GM12878 (cell line): ENCODE measurements at regions not wholly inside any gene's neighbourhood (a gene's known extent, or its start where the extent isn't known, plus 50 kb on each side); places are given as distances from the start of the nearest gene placed in this dataset.

Source experiments
- ATAC-seq: fragments of 200-7000 bp; cut with Tn5 transposase; 3 replicates; pipeline ENCODE4 v1.9.1; 2020; ENCODE audit warnings: mild to moderate bottlenecking, moderate library complexity
- BruUV-seq: library from RNA; stranded (reverse); fragments of 400-500 nt; replicated peaks from 2 replicates; lab custom pipeline; 2021; lab: Mats Ljungman, UMichigan
- CTCF ChIA-PET: fragments of 300-600 bp; sonication (Branson Sonifier 250); formaldehyde crosslinking; extraction: SDS; loops from one replicate; lab custom pipeline; 2021; ENCODE audit warnings: inconsistent platforms; lab: Yijun Ruan, JAX
- POLR2A ChIA-PET: fragments of 350-600 bp; formaldehyde crosslinking; extraction: SDS; loops from one replicate; lab custom pipeline; 2021; ENCODE audit warnings: inconsistent platforms; lab: Charles Lee
- RAD21 ChIA-PET: fragments of 300-600 bp; sonication (Branson Sonifier 250); formaldehyde crosslinking; loops from one replicate; lab custom pipeline; 2023; ENCODE audit warnings: antibody characterized with exemption; ENCODE audit not compliant: unreplicated experiment; lab: Charles Lee
- SMC1A ChIA-PET: fragments of 300-600 bp; sonication (Branson Sonifier 250); formaldehyde crosslinking; loops from one replicate; lab custom pipeline; 2023; ENCODE audit not compliant: unreplicated experiment, uncharacterized antibody; lab: Charles Lee
- DNase-seq: peaks from one replicate; pipeline ENCODE4 v3.0.0-alpha.2; 2011; ENCODE audit warnings: low read depth, low spot score
- FAIRE-seq: peaks from 3 replicates; lab custom pipeline; 2011; peaks lifted over from hg19 to GRCh38; lab: Jason Lieb, UNC
- H2AFZ ChIP-seq: 2 replicates; pipeline ENCODE4 v1.6.0; 2011; ENCODE audit warnings: low read depth, low read length, control low read depth; ENCODE audit not compliant: control insufficient read depth
- H3K27ac ChIP-seq: 2 replicates; pipeline ENCODE4 v1.5.1; 2011; ENCODE audit warnings: control low read depth; ENCODE audit not compliant: control insufficient read depth, insufficient read depth
- H3K27me3 ChIP-seq, 2 experiments: replicated peaks in 1 of 2; 2 replicates each; pipeline versions ENCODE4 v1.6.0 to v1.6.1; 2011; ENCODE audit warnings: low read length in 1 of 2; ENCODE audit not compliant: control insufficient read depth in 2 of 2, insufficient read depth in 2 of 2
- H3K36me3 ChIP-seq, 2 experiments: 2 replicates each; pipeline ENCODE4 v1.5.1; 2011; ENCODE audit warnings: low read length in 1 of 2; ENCODE audit not compliant: control insufficient read depth in 2 of 2, insufficient read depth in 2 of 2
- H3K4me1 ChIP-seq: 2 replicates; pipeline ENCODE4 v1.6.1; 2011; ENCODE audit warnings: mild to moderate bottlenecking, low read length, moderate library complexity, mixed read lengths; ENCODE audit not compliant: control insufficient read depth, insufficient read depth
- H3K4me2 ChIP-seq: 2 replicates; pipeline ENCODE4 v1.6.0; 2011; ENCODE audit warnings: control low read depth; ENCODE audit not compliant: control insufficient read depth, insufficient read depth
- H3K4me3 ChIP-seq: fragments of 200-600 bp; sonication (generic); 2 replicates; pipeline ENCODE4 v1.5.1; 2016
- H3K79me2 ChIP-seq: 2 replicates; pipeline ENCODE4 v1.6.0; 2011; ENCODE audit warnings: low read length; ENCODE audit not compliant: control insufficient read depth, insufficient read depth
- H3K9ac ChIP-seq: 2 replicates; pipeline ENCODE4 v1.8.0; 2011; ENCODE audit warnings: low read length, control low read depth, mixed read lengths; ENCODE audit not compliant: control insufficient read depth, insufficient read depth
- H3K9me3 ChIP-seq: replicated peaks from 3 replicates; pipeline ENCODE4 v1.5.1; 2011; ENCODE audit warnings: mild to moderate bottlenecking, low read length; ENCODE audit not compliant: control insufficient read depth, insufficient read depth
- H4K20me1 ChIP-seq: 2 replicates; pipeline ENCODE4 v1.6.0; 2011; ENCODE audit not compliant: control insufficient read depth, insufficient read depth
- BMI1 ChIP-seq: fragments of 450-650 bp; IDR thresholded peaks from 2 replicates; pipeline ENCODE4 v1.6.1; 2016; ENCODE audit warnings: mild to moderate bottlenecking, moderate library complexity, borderline replicate concordance
- CEBPB ChIP-seq, 2 experiments: fragments of 150-350 bp in 1 of 2; IDR thresholded peaks; 2 replicates each; pipeline ENCODE4 v1.6.1; 2012 to 2014; ENCODE audit warnings: low read depth in 2 of 2, low read length in 2 of 2, borderline replicate concordance in 1 of 2, inconsistent platforms in 1 of 2
- EGR1 ChIP-seq, 2 experiments: IDR thresholded peaks; 1 replicate in 1 of 2; 2 replicates in 1 of 2; pipeline ENCODE4 v1.6.1; 2011 to 2012; ENCODE audit warnings: low read depth in 2 of 2, low read length in 2 of 2, borderline replicate concordance in 1 of 2, mild to moderate bottlenecking in 1 of 2, moderate library complexity in 1 of 2
- IKZF1 ChIP-seq: fragments of 450-650 bp; conservative IDR thresholded peaks from 2 replicates; pipeline ENCODE4 v1.6.1; 2017; ENCODE audit warnings: antibody characterized with exemption, mild to moderate bottlenecking
- MXI1 ChIP-seq: fragments of 150-350 bp; IDR thresholded peaks from 2 replicates; pipeline ENCODE4 v1.6.1; 2011; ENCODE audit warnings: low read depth, mild to moderate bottlenecking, inconsistent platforms, low read length, improper control_type of control experiment
- NR2C1 ChIP-seq: fragments of 450-650 bp; IDR thresholded peaks from 2 replicates; pipeline ENCODE4 v1.6.1; 2017; ENCODE audit warnings: antibody characterized with exemption, mild to moderate bottlenecking, moderate library complexity
- POLR2AphosphoS2 ChIP-seq: IDR thresholded peaks from 2 replicates; pipeline ENCODE4 v1.6.1; 2011; ENCODE audit warnings: low read depth, mild to moderate bottlenecking, low read length, improper control_type of control experiment, moderate library complexity
- RFX5 ChIP-seq: IDR thresholded peaks from 2 replicates; pipeline ENCODE4 v1.6.1; 2011; ENCODE audit warnings: low read depth, low read length, improper control_type of control experiment
- SIX5 ChIP-seq: IDR thresholded peaks from 2 replicates; pipeline ENCODE4 v1.6.1; 2011; ENCODE audit warnings: mild to moderate bottlenecking, low read depth, low read length, moderate library complexity; ENCODE audit not compliant: severe bottlenecking
- SMAD5 ChIP-seq: IDR thresholded peaks from 2 replicates; pipeline ENCODE4 v1.6.1; 2016; ENCODE audit warnings: antibody characterized with exemption, low read depth
- SMARCA5 ChIP-seq: fragments of 450-650 bp; IDR thresholded peaks from 2 replicates; pipeline ENCODE4 v1.6.1; 2017; ENCODE audit warnings: mild to moderate bottlenecking
- SREBF2 ChIP-seq: IDR thresholded peaks from 2 replicates; pipeline ENCODE4 v1.6.1; 2012; ENCODE audit warnings: mild to moderate bottlenecking, low read length
- TAF1 ChIP-seq: IDR thresholded peaks from 2 replicates; pipeline ENCODE4 v1.6.1; 2011; ENCODE audit warnings: mild to moderate bottlenecking, low read depth, low read length, borderline replicate concordance
- TBL1XR1 ChIP-seq: IDR thresholded peaks from 2 replicates; pipeline ENCODE4 v1.6.1; 2012; ENCODE audit warnings: low read depth, low read length, improper control_type of control experiment
- YBX1 ChIP-seq: fragments of 450-650 bp; IDR thresholded peaks from 2 replicates; pipeline ENCODE4 v1.6.1; 2016; ENCODE audit warnings: antibody characterized with exemption
- WGBS: methylation state at CpG from one replicate; pipeline ENCODE4 v1.1.6; 2016; ENCODE audit warnings: low lambda C conversion rate; ENCODE audit not compliant: insufficient replicate concordance, insufficient coverage; ENCODE audit errors: missing lambda C conversion rate; 5-methylcytosine and 5-hydroxymethylcytosine counted together
- in situ Hi-C: fragments of 300-500 bp; cut with MboI; formaldehyde crosslinking; loops from 9 replicates; pipeline ENCODE4 v1.14.3; 2018; ENCODE audit warnings: mixed read lengths
- intact Hi-C: fragments of 100-400 bp; cut with micrococcal nuclease; formaldehyde crosslinking; loops from one replicate; pipeline ENCODE4 v1.14.2; 2022; ENCODE audit not compliant: unreplicated experiment
- TF ChIP-seq, protein P1 (sequence below): fragments of 450-650 bp; IDR thresholded peaks from 2 replicates; pipeline ENCODE4 v1.6.1; 2017; ENCODE audit warnings: mild to moderate bottlenecking, moderate library complexity
- TF ChIP-seq, protein P2 (sequence below): fragments of 450-650 bp; conservative IDR thresholded peaks from 2 replicates; pipeline ENCODE4 v1.6.1; 2017; ENCODE audit warnings: mild to moderate bottlenecking, moderate library complexity
- TF ChIP-seq, protein P3 (sequence below): IDR thresholded peaks from 2 replicates; pipeline ENCODE4 v1.6.1; 2012; ENCODE audit warnings: mild to moderate bottlenecking, low read depth, low read length

GRCh38 chr5:155508673-155509072 lies 495.1 kb downstream of the KIF4B start:
- no peak for FAIRE-seq
- Histone ChIP-seq H3K36me3 (no peaks in the 10 kb centered on the region), H3K4me3 (no peak overlapping the region), H3K4me2 (no peak overlapping the region), H3K9me3 (no peaks in the 10 kb centered on the region), H3K4me1 (no peaks in the 10 kb centered on the region), H2AFZ (no peak overlapping the region), H3K27ac (no peak overlapping the region), H3K9ac (no peak overlapping the region), H4K20me1 (no peaks in the 10 kb centered on the region), H3K79me2 (no peaks in the 10 kb centered on the region), H3K27me3 (no peaks in the 10 kb centered on the region)
- ChIA-PET CTCF (no interaction called here), POLR2A (no interaction called here), RAD21 (no interaction called here), SMC1A (no interaction called here)
- in situ Hi-C loops (no loop called here), intact Hi-C loops (no loop called here)
- BruUV-seq: no TSS peak
- no peak for ATAC-seq
- DNase-seq: no peak
- no peak for TF ChIP-seq SREBF2
- TF ChIP-seq IKZF1: no peak
- TF ChIP-seq, protein P1, sequence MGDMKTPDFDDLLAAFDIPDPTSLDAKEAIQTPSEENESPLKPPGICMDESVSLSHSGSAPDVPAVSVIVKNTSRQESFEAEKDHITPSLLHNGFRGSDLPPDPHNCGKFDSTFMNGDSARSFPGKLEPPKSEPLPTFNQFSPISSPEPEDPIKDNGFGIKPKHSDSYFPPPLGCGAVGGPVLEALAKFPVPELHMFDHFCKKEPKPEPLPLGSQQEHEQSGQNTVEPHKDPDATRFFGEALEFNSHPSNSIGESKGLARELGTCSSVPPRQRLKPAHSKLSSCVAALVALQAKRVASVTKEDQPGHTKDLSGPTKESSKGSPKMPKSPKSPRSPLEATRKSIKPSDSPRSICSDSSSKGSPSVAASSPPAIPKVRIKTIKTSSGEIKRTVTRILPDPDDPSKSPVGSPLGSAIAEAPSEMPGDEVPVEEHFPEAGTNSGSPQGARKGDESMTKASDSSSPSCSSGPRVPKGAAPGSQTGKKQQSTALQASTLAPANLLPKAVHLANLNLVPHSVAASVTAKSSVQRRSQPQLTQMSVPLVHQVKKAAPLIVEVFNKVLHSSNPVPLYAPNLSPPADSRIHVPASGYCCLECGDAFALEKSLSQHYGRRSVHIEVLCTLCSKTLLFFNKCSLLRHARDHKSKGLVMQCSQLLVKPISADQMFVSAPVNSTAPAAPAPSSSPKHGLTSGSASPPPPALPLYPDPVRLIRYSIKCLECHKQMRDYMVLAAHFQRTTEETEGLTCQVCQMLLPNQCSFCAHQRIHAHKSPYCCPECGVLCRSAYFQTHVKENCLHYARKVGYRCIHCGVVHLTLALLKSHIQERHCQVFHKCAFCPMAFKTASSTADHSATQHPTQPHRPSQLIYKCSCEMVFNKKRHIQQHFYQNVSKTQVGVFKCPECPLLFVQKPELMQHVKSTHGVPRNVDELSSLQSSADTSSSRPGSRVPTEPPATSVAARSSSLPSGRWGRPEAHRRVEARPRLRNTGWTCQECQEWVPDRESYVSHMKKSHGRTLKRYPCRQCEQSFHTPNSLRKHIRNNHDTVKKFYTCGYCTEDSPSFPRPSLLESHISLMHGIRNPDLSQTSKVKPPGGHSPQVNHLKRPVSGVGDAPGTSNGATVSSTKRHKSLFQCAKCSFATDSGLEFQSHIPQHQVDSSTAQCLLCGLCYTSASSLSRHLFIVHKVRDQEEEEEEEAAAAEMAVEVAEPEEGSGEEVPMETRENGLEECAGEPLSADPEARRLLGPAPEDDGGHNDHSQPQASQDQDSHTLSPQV: no peak
- TF ChIP-seq NR2C1: no peak
- no peak for TF ChIP-seq TAF1
- no peak for TF ChIP-seq EGR1 (IDR thresholded peaks at IDR 0.05; ENCODE audit: borderline replicate concordance in 1 of 2, low read depth in 2 of 2, low read length in 2 of 2)
- no peak for TF ChIP-seq BMI1
- no peak for TF ChIP-seq YBX1
- no peak for TF ChIP-seq TBL1XR1
- no peak for TF ChIP-seq RFX5
- no peak for TF ChIP-seq MXI1
- no peak for TF ChIP-seq SMARCA5
- TF ChIP-seq CEBPB (IDR thresholded peaks at IDR 0.05; ENCODE audit: borderline replicate concordance in 1 of 2, low read depth in 2 of 2, low read length in 2 of 2): no peak
- no peak for TF ChIP-seq SIX5
- TF ChIP-seq, protein P2, sequence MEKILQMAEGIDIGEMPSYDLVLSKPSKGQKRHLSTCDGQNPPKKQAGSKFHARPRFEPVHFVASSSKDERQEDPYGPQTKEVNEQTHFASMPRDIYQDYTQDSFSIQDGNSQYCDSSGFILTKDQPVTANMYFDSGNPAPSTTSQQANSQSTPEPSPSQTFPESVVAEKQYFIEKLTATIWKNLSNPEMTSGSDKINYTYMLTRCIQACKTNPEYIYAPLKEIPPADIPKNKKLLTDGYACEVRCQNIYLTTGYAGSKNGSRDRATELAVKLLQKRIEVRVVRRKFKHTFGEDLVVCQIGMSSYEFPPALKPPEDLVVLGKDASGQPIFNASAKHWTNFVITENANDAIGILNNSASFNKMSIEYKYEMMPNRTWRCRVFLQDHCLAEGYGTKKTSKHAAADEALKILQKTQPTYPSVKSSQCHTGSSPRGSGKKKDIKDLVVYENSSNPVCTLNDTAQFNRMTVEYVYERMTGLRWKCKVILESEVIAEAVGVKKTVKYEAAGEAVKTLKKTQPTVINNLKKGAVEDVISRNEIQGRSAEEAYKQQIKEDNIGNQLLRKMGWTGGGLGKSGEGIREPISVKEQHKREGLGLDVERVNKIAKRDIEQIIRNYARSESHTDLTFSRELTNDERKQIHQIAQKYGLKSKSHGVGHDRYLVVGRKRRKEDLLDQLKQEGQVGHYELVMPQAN: no peak
- no peak for TF ChIP-seq SMAD5
- TF ChIP-seq, protein P3, sequence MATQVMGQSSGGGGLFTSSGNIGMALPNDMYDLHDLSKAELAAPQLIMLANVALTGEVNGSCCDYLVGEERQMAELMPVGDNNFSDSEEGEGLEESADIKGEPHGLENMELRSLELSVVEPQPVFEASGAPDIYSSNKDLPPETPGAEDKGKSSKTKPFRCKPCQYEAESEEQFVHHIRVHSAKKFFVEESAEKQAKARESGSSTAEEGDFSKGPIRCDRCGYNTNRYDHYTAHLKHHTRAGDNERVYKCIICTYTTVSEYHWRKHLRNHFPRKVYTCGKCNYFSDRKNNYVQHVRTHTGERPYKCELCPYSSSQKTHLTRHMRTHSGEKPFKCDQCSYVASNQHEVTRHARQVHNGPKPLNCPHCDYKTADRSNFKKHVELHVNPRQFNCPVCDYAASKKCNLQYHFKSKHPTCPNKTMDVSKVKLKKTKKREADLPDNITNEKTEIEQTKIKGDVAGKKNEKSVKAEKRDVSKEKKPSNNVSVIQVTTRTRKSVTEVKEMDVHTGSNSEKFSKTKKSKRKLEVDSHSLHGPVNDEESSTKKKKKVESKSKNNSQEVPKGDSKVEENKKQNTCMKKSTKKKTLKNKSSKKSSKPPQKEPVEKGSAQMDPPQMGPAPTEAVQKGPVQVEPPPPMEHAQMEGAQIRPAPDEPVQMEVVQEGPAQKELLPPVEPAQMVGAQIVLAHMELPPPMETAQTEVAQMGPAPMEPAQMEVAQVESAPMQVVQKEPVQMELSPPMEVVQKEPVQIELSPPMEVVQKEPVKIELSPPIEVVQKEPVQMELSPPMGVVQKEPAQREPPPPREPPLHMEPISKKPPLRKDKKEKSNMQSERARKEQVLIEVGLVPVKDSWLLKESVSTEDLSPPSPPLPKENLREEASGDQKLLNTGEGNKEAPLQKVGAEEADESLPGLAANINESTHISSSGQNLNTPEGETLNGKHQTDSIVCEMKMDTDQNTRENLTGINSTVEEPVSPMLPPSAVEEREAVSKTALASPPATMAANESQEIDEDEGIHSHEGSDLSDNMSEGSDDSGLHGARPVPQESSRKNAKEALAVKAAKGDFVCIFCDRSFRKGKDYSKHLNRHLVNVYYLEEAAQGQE: no peak
- no peak for TF ChIP-seq POLR2AphosphoS2
- TF ChIP-seq, all 136 proteins: peak for 0
- WGBS: 7% methylated on average over 3 of the region's 3 CpGs
